ENCODE measurements at regions not wholly inside any gene's neighbourhood (a gene's known extent, or its start where the extent isn't known, plus 50 kb on each side); places are given as distances from the start of the nearest gene placed in this dataset.

GRCh38 chr6:148186916-148187315 lies 155.7 kb upstream of the SASH1 start:
- no peak for DNase-seq (ENCODE audit: extremely low read depth, low read depth)

- DNase-seq (ENCODE audit: extremely low read depth, low read depth), result no peak
Observed at GRCh38 chr6:148192310-148192709, 150.3 kb upstream of the SASH1 start.

- DNase-seq (ENCODE audit: extremely low read depth, low read depth), result no peak
Observed at GRCh38 chr6:148193063-148193680, 149.5 kb upstream of the SASH1 start.

- DNase-seq (ENCODE audit: extremely low read depth, low read depth), result no peak
Observed at GRCh38 chr6:148195511-148195910, 147.1 kb upstream of the SASH1 start.

- DNase-seq (ENCODE audit: extremely low read depth, low read depth), result no peak
Observed at GRCh38 chr6:148199584-148199983, 143.1 kb upstream of the SASH1 start.

- no peak for DNase-seq (ENCODE audit: extremely low read depth, low read depth)
Observed at GRCh38 chr6:148200293-148200692, 142.3 kb upstream of the SASH1 start.

GRCh38 chr6:148200781-148201180 lies 141.9 kb upstream of the SASH1 start:
- DNase-seq (ENCODE audit: extremely low read depth, low read depth), result no peak

- no peak for DNase-seq (ENCODE audit: extremely low read depth, low read depth)
Observed at GRCh38 chr6:148203281-148203925, 139.2 kb upstream of the SASH1 start.

- no peak for DNase-seq (ENCODE audit: extremely low read depth, low read depth)
Observed at GRCh38 chr6:148203970-148204369, 138.7 kb upstream of the SASH1 start.

GRCh38 chr6:148208298-148208697 lies 134.3 kb upstream of the SASH1 start:
- DNase-seq (ENCODE audit: extremely low read depth, low read depth), result no peak

- DNase-seq (ENCODE audit: extremely low read depth, low read depth), result no peak
Observed at GRCh38 chr6:148211777-148212324, 130.8 kb upstream of the SASH1 start.

- no peak for DNase-seq (ENCODE audit: extremely low read depth, low read depth)
Observed at GRCh38 chr6:148212366-148212765, 130.3 kb upstream of the SASH1 start.

GRCh38 chr6:148213366-148213765 lies 129.3 kb upstream of the SASH1 start:
- DNase-seq (ENCODE audit: extremely low read depth, low read depth), result no peak

GRCh38 chr6:148214667-148215066 lies 128.0 kb upstream of the SASH1 start:
- no peak for DNase-seq (ENCODE audit: extremely low read depth, low read depth)

- no peak for DNase-seq (ENCODE audit: extremely low read depth, low read depth)
Observed at GRCh38 chr6:148217051-148217450, 125.6 kb upstream of the SASH1 start.

GRCh38 chr6:148217921-148218320 lies 124.7 kb upstream of the SASH1 start:
- no peak for DNase-seq (ENCODE audit: extremely low read depth, low read depth)

GRCh38 chr6:148218542-148219258 lies 123.9 kb upstream of the SASH1 start:
- DNase-seq (ENCODE audit: extremely low read depth, low read depth), result no peak

GRCh38 chr6:148221196-148221979 lies 121.2 kb upstream of the SASH1 start:
- no peak for DNase-seq (ENCODE audit: extremely low read depth, low read depth)

GRCh38 chr6:148222376-148222775 lies 120.3 kb upstream of the SASH1 start:
- DNase-seq (ENCODE audit: extremely low read depth, low read depth), result no peak

- DNase-seq (ENCODE audit: extremely low read depth, low read depth), result no peak
Observed at GRCh38 chr6:148222846-148223245, 119.8 kb upstream of the SASH1 start.

- DNase-seq (ENCODE audit: extremely low read depth, low read depth), result no peak
Observed at GRCh38 chr6:148223424-148223842, 119.2 kb upstream of the SASH1 start.
